Liver (tissue), 8 donors: ENCODE measurements at regions not wholly inside any gene's neighbourhood (a gene's known extent, or its start where the extent isn't known, plus 50 kb on each side); places are given as distances from the start of the nearest gene placed in this dataset.

Experiments used
- DNase-seq: peaks from one replicate; pipeline ENCODE4 v3.0.0-alpha.2; 2017; ENCODE audit warnings: low spot score
- H3K27ac ChIP-seq, 2 donors: one replicate each; pipeline ENCODE4 v1.7.0; 2013; ENCODE audit warnings: inconsistent platforms in 2 of 2, low read length in 2 of 2, control low read depth in 1 of 2, low read depth in 1 of 2, mild to moderate bottlenecking in 1 of 2
- H3K27me3 ChIP-seq, 4 donors: one replicate each; pipeline versions ENCODE4 v1.6.1 to v1.7.0; 2013; ENCODE audit warnings: low read length in 3 of 4, inconsistent platforms in 1 of 4, mild to moderate bottlenecking in 1 of 4, moderate library complexity in 1 of 4; ENCODE audit not compliant: control insufficient read depth in 4 of 4, insufficient read depth in 4 of 4
- H3K36me3 ChIP-seq, 4 donors: one replicate each; pipeline versions ENCODE4 v1.6.1 to v1.7.0; 2013; ENCODE audit warnings: low read length in 3 of 4, mild to moderate bottlenecking in 3 of 4, low read depth in 1 of 4, moderate library complexity in 1 of 4; ENCODE audit not compliant: control insufficient read depth in 4 of 4, insufficient read depth in 3 of 4
- H3K4me1 ChIP-seq, 4 donors: one replicate each; pipeline versions ENCODE4 v1.6.1 to v1.7.0; 2013; ENCODE audit warnings: low read length in 3 of 4, mild to moderate bottlenecking in 3 of 4, moderate library complexity in 1 of 4; ENCODE audit not compliant: control insufficient read depth in 4 of 4, insufficient read depth in 4 of 4
- H3K4me3 ChIP-seq, 3 donors: one replicate each; pipeline versions ENCODE4 v1.6.1 to v1.7.0; 2013; ENCODE audit warnings: low read length in 3 of 3, control low read depth in 1 of 3, low read depth in 1 of 3, mild to moderate bottlenecking in 1 of 3
- H3K9ac ChIP-seq, 2 donors: one replicate each; pipeline ENCODE4 v1.7.0; 2013; ENCODE audit warnings: low read length in 2 of 2, mild to moderate bottlenecking in 2 of 2, moderate library complexity in 2 of 2, control low read depth in 1 of 2, low read depth in 1 of 2
- H3K9me3 ChIP-seq, 4 donors: one replicate each; pipeline versions ENCODE4 v1.6.1 to v1.7.0; 2013; ENCODE audit warnings: low read length in 3 of 4; ENCODE audit not compliant: control insufficient read depth in 4 of 4
- ATF3 ChIP-seq: IDR thresholded peaks from 2 replicates; pipeline ENCODE4 v1.6.1; 2016; ENCODE audit warnings: antibody characterized with exemption
- CTCF ChIP-seq: fragments of 150-350 bp; IDR thresholded peaks from 2 replicates; pipeline ENCODE4 v1.5.1; 2017; ENCODE audit warnings: improper control_type of control experiment, low read depth, low read length; ENCODE audit not compliant: missing input control
- FOXA2 ChIP-seq: IDR thresholded peaks from 2 replicates; pipeline ENCODE4 v1.6.1; 2016; ENCODE audit warnings: antibody characterized with exemption
- HNF4G ChIP-seq: IDR thresholded peaks from 2 replicates; pipeline ENCODE4 v1.6.1; 2016; ENCODE audit warnings: antibody characterized with exemption
- RAD21 ChIP-seq, 2 donors: IDR thresholded peaks; 2 replicates each; pipeline ENCODE4 v1.6.1; 2016; ENCODE audit warnings: antibody characterized with exemption in 2 of 2, mild to moderate bottlenecking in 2 of 2
- RXRA ChIP-seq, 2 donors: IDR thresholded peaks; 2 replicates each; pipeline ENCODE4 v1.6.1; 2017 to 2018; ENCODE audit warnings: antibody characterized with exemption in 2 of 2, mild to moderate bottlenecking in 1 of 2
- TAF1 ChIP-seq: conservative IDR thresholded peaks from 2 replicates; pipeline ENCODE4 v1.6.1; 2016; ENCODE audit warnings: antibody characterized with exemption, mild to moderate bottlenecking
- YY1 ChIP-seq: IDR thresholded peaks from 2 replicates; pipeline ENCODE4 v1.6.1; 2016; ENCODE audit warnings: antibody characterized with exemption, mild to moderate bottlenecking
- WGBS: extraction: QIAGEN DNeasy Blood & Tissue Kit; methylation state at CpG from one replicate; pipeline ENCODE4 v1.1.7; 2013; 5-methylcytosine and 5-hydroxymethylcytosine counted together
- TF ChIP-seq, protein P1 (sequence below): IDR thresholded peaks from 2 replicates; pipeline ENCODE4 v1.6.1; 2016; ENCODE audit warnings: antibody characterized with exemption, mild to moderate bottlenecking
- TF ChIP-seq, protein P2 (sequence below): IDR thresholded peaks from 2 replicates; pipeline ENCODE4 v1.6.1; 2016; ENCODE audit warnings: antibody characterized with exemption
- donor health status: healthy.
- donor health status: healthy.
- donor health status: healthy.
- donor health status: healthy.
- donor health status: healthy.

GRCh38 chr2:156110890-156111289 is 221.6 kb downstream of the NR4A2 start:
- no peaks in the 10 kb centered on the region for H3K9me3 ChIP-seq

DNA sequence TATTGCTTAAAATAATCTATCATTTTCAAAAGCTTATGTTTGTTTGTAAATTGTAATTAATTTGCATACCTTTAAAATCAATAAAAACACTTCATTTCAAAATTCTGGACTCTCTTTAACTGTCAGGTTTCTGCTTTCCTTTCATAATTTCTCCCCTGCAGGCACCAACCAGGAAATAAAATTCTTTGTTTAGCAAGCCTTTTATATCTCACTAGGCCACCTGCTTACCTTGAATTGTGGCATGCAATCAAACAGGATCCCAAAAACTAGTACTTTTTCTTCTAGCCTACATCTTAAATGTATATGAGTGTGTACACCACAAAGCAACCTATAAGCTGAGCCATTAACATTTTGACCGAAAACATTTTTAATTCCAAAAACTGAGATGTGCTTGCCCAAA is 233.1 kb downstream of the NR4A2 start:
- Histone ChIP-seq H3K36me3 (no peaks in the 10 kb centered on the region), H3K4me1 (no peaks in the 10 kb centered on the region), H3K9ac (no peak overlapping the region), H3K4me3 (no peak overlapping the region), H3K9me3 (no peaks in the 10 kb centered on the region), H3K27ac (no peak overlapping the region), H3K27me3 (no peaks in the 10 kb centered on the region)
- DNase-seq: no peak
- 95% methylated on average over 1 of the region's 1 CpG for WGBS
- no peak for TF ChIP-seq RXRA (IDR thresholded peaks at IDR 0.05)
- TF ChIP-seq, protein P1, sequence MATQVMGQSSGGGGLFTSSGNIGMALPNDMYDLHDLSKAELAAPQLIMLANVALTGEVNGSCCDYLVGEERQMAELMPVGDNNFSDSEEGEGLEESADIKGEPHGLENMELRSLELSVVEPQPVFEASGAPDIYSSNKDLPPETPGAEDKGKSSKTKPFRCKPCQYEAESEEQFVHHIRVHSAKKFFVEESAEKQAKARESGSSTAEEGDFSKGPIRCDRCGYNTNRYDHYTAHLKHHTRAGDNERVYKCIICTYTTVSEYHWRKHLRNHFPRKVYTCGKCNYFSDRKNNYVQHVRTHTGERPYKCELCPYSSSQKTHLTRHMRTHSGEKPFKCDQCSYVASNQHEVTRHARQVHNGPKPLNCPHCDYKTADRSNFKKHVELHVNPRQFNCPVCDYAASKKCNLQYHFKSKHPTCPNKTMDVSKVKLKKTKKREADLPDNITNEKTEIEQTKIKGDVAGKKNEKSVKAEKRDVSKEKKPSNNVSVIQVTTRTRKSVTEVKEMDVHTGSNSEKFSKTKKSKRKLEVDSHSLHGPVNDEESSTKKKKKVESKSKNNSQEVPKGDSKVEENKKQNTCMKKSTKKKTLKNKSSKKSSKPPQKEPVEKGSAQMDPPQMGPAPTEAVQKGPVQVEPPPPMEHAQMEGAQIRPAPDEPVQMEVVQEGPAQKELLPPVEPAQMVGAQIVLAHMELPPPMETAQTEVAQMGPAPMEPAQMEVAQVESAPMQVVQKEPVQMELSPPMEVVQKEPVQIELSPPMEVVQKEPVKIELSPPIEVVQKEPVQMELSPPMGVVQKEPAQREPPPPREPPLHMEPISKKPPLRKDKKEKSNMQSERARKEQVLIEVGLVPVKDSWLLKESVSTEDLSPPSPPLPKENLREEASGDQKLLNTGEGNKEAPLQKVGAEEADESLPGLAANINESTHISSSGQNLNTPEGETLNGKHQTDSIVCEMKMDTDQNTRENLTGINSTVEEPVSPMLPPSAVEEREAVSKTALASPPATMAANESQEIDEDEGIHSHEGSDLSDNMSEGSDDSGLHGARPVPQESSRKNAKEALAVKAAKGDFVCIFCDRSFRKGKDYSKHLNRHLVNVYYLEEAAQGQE: no peak
- no peak for TF ChIP-seq CTCF
- TF ChIP-seq, protein P2, sequence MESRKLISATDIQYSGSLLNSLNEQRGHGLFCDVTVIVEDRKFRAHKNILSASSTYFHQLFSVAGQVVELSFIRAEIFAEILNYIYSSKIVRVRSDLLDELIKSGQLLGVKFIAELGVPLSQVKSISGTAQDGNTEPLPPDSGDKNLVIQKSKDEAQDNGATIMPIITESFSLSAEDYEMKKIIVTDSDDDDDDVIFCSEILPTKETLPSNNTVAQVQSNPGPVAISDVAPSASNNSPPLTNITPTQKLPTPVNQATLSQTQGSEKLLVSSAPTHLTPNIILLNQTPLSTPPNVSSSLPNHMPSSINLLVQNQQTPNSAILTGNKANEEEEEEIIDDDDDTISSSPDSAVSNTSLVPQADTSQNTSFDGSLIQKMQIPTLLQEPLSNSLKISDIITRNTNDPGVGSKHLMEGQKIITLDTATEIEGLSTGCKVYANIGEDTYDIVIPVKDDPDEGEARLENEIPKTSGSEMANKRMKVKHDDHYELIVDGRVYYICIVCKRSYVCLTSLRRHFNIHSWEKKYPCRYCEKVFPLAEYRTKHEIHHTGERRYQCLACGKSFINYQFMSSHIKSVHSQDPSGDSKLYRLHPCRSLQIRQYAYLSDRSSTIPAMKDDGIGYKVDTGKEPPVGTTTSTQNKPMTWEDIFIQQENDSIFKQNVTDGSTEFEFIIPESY: no peak
- no peak for TF ChIP-seq TAF1
- no peak for TF ChIP-seq YY1
- no peak for TF ChIP-seq RAD21 (IDR thresholded peaks at IDR 0.05)
- TF ChIP-seq FOXA2: no peak
- no peak for TF ChIP-seq HNF4G

More at GRCh38 chr2:156110890-156111289, 221.6 kb downstream of the NR4A2 start:
- H3K27ac ChIP-seq: no peak overlapping the region
- H3K36me3 ChIP-seq: no peaks in the 10 kb centered on the region
- no peak overlapping the region for H3K4me3 ChIP-seq
- WGBS: 61% methylated on average over 2 of the region's 2 CpGs
- no peaks in the 10 kb centered on the region for H3K27me3 ChIP-seq
- no peak overlapping the region for H3K9ac ChIP-seq
- TF ChIP-seq ATF3 (no peak), RAD21 (IDR thresholded peaks at IDR 0.05) (peak; percentile 11 to 34), CTCF (peak; percentile 5)
- H3K4me1 ChIP-seq: no peaks in the 10 kb centered on the region
- no peak for DNase-seq
